HG02623 (cell line): ENCODE measurements at regions not wholly inside any gene's neighbourhood (a gene's known extent, or its start where the extent isn't known, plus 50 kb on each side); places are given as distances from the start of the nearest gene placed in this dataset.
"Not testable (repeated sequence)": the region's sequence is repeated elsewhere in the genome, so short reads cannot be mapped to it uniquely, and the experiment has no call there.

ENCODE experiments used
- ATAC-seq: cut with Tn5 transposase; IDR thresholded peaks from one replicate; pipeline ENCODE4 v1.9.1; 2021; ENCODE audit warnings: moderate library complexity; ENCODE audit not compliant: unreplicated experiment

- ATAC-seq, result no peak
These were observed 104.0 kb upstream of the PPM1J start for GRCh38 chr1:112818990-112819689.

- ATAC-seq, result no peak
These were observed 102.6 kb upstream of the PPM1J start for GRCh38 chr1:112817555-112818373.

- no peak for ATAC-seq
These were observed 100.2 kb upstream of the PPM1J start for GRCh38 chr1:112815376-112815775.

GRCh38 chr1:112814645-112815044 is 99.5 kb upstream of the PPM1J start:
- ATAC-seq, result not testable (repeated sequence)

- no peak for ATAC-seq
These were observed 93.9 kb upstream of the PPM1J start for GRCh38 chr1:112808861-112809684.

GRCh38 chr1:112807999-112808398 is 92.9 kb upstream of the PPM1J start:
- ATAC-seq, result no peak

- no peak for ATAC-seq
These were observed 92.0 kb upstream of the PPM1J start for GRCh38 chr1:112807117-112807516.

GRCh38 chr1:112806090-112806642 is 91.0 kb upstream of the PPM1J start:
- ATAC-seq, result no peak

GRCh38 chr1:112805155-112805853 is 90.2 kb upstream of the PPM1J start:
- no peak for ATAC-seq

GRCh38 chr1:112803906-112804762 is 89.0 kb upstream of the PPM1J start:
- ATAC-seq, result peak; percentile 72

GRCh38 chr1:112800289-112800688 is 85.2 kb upstream of the PPM1J start:
- ATAC-seq, result no peak

- no peak for ATAC-seq
These were observed 83.2 kb upstream of the PPM1J start for GRCh38 chr1:112798292-112798691.

- ATAC-seq, result no peak
These were observed 82.1 kb upstream of the PPM1J start for GRCh38 chr1:112797224-112797623.

- no peak for ATAC-seq
These were observed 79.6 kb upstream of the PPM1J start for GRCh38 chr1:112794654-112795239.

- no peak for ATAC-seq
These were observed 78.8 kb upstream of the PPM1J start for GRCh38 chr1:112793631-112794565.

GRCh38 chr1:112791723-112792104 is 76.6 kb upstream of the PPM1J start:
- ATAC-seq, result no peak

GRCh38 chr1:112790920-112791722 is 76.0 kb upstream of the PPM1J start:
- ATAC-seq, result no peak
